8988T (cell line): ENCODE measurements at regions not wholly inside any gene's neighbourhood (a gene's known extent, or its start where the extent isn't known, plus 50 kb on each side); places are given as distances from the start of the nearest gene placed in this dataset.
"Not testable (repeated sequence)": the region's sequence is repeated elsewhere in the genome, so short reads cannot be mapped to it uniquely, and the experiment has no call there.

ENCODE experiments used
- DNase-seq: peaks from one replicate; pipeline ENCODE4 v3.0.0; 2011

GRCh38 chr12:63508543-63508942, 159.8 kb downstream of the DPY19L2 start:
- DNase-seq: no peak

DNA sequence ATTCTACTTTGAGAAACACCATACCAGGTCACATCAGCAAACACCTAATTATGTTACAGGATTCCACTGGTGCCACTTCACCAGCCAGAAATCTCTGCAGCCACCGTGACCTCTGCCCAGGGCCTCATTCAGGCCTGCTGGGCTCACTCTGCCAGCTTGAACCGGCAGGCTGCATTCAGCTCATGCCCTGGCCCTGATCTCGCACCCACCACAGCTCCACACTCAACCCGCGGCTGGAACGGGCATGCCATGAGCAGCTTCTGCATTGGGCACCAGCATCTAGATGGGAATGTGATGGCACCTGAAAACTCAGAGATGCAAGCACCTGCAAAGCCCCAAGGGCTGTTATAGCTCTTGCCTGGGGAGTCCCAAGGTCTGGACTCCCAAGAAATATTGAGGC, 168.7 kb downstream of the DPY19L2 start:
- DNase-seq: no peak

GRCh38 chr12:63498239-63498638, 170.1 kb downstream of the DPY19L2 start:
- no peak for DNase-seq

DNA sequence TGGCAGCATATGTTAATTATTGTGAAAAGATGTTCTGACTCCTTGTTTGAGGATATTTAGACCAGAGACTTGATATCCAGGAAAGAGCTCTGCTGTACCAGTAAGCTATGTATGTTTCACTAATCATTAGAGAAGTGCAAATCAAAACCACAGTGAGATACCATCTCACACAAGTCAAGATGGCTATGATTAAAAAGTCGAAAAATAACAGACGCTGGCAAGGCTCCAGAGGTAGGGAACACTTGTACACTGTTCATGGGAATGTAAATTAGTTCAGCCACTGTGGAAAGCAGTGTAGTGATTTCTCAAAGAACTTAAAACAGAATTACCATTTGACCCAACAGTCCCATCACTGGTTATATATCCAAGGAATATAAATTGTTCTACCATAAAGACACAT, 171.6 kb downstream of the DPY19L2 start:
- no peak for DNase-seq

DNA sequence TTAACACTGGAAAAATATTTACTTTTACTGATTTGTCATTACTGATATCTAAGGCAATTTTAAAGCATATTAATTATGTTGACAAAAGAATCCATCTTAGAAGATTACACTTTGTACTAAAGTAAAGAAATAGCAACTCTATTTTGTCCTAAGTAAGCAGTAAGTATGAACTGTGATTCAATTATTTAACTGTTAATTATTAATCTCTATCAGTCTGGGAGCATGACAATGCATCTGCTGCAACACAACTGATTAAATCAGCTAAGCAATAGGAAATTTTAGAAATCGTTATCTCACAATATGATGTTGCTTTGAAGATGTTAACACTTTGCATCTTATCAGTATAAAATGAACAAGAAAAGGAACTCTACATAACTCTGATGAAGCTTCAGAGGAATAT, 172.3 kb downstream of the DPY19L2 start:
- DNase-seq: no peak

DNA sequence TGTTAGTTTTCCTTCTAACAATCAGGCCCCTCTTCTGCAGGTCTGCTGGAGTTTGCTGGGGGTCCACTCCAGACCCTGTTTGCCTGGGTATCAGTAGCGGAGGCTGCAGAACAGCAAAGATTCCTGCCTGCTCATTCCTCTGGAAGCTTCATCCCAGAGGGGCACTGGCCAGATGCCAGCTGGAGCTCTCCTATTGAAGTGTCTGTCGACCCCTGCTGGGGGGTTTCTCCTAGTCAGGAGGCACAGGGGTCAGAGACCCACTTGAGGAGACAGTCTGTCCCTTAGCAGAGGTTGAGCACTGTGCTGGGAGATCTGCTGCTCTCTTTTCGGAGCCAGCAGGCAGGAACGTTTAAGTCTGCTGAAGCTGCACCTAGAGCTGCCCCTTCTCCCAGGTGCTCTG, 174.9 kb downstream of the DPY19L2 start:
- DNase-seq: not testable (repeated sequence)

DNA sequence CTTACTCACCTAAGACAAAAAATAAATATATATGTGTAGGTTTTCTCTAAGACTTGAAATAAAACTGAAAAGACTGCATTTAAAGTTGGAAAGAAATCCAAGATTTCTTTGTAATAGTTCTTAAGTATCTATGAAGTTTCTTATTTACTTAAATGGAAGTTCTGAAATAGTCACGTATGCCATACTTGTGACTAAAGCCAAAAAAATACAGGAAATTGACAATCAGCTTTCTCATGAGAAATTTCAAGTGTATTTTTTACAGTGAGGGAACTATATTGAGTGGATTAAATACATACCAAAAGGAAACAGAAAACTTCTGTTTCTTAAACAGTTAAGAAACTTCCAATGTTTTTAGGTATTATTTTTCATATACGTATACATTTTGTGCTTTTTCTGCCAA, 188.1 kb downstream of the DPY19L2 start:
- no peak for DNase-seq

- DNase-seq: no peak
Observed at GRCh38 chr12:63470161-63470560, 198.1 kb downstream of the DPY19L2 start.

- DNase-seq: no peak
Observed at GRCh38 chr12:63467951-63468350, 200.3 kb downstream of the DPY19L2 start.

DNA sequence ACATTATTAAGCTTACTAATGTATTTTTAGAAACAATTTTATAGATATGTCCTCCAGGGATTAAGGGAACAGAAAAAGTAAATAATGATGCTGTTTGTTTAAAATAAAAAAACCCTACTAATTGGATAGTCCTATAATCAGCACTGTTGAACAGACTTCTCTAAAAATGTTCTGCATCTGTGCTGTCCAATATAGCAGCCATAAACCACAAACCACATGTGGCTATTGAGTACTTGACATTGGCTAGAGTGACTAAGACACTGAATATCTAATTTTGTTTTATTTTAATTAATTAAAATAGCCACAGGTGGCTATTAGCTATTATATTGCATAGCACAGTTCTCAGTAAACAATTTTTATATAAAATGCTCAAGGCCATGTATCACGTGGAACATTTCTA, 210.4 kb downstream of the DPY19L2 start:
- no peak for DNase-seq

DNA sequence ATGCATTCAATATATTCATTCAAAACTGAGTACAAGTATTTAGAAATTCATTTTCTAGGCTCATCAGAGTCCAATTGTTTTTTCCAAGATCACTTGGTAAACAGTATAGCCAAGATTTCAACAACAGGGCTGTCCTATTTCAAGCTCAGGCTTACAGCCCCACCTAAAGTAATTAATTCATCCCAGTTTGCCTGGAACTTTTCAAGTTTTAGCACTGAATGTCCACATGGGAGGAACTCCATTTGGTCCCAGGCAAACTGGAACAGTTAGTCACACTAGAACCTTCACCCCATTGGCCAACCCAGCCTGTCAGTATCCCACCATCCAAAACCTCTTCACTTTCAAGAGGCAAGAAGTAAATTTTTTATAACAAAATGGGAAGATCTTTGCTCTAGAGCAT, 210.9 kb downstream of the DPY19L2 start:
- DNase-seq: no peak

- no peak for DNase-seq
Observed at GRCh38 chr12:63450816-63451215, 217.5 kb downstream of the DPY19L2 start.

DNA sequence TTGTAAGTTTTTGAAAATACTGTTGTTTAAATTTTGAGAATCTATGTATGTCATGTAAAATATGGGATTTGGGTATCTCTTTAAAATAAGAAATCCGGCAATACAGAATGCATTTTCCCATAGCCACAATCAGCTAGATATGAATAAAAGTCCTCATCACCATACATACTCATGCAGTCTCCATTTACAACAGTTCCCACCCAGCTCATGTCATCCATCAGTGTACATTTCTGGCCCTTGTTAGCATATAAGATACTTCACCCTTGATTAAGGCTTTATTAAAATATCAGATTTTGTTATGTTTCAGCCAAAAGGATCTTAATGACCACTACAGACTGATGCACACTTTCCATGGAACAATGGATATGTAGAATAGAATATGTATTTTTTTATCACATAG, 218.0 kb downstream of the DPY19L2 start:
- DNase-seq: no peak

DNA sequence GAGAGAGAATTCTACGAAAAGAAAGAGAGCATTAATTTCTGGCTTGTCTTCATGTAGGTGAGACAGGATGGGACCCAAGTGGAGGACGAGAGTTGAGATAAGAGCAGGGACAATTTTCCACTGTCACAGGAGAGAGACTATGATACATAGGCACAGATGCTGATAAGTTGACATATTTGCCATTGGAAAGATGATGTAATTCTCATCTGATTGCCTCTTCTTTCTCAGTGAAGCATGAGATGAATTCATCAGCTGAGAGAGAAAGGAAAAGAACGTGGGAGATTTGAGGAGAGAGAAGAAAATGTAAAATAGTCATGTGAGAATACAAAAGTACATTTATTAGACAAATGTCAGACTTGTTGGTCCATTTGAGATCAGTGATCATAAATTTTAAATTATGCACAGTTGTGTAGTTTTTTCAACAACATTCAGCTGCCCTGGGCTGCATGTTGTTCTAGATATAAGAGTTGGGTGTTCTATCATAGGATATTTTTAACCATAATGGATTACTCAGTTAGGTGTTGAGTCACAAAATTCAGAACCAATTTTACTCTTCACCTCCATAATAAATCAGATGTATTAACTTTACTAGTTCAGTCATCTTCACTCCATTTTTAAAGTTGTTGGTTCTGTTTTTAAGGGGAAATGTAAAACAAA, 222.9 kb downstream of the DPY19L2 start:
- no peak for DNase-seq

- no peak for DNase-seq
Observed at GRCh38 chr12:63440048-63440447, 228.2 kb downstream of the DPY19L2 start.

GRCh38 chr12:63434384-63434783, 233.9 kb downstream of the DPY19L2 start:
- DNase-seq: not testable (repeated sequence)

DNA sequence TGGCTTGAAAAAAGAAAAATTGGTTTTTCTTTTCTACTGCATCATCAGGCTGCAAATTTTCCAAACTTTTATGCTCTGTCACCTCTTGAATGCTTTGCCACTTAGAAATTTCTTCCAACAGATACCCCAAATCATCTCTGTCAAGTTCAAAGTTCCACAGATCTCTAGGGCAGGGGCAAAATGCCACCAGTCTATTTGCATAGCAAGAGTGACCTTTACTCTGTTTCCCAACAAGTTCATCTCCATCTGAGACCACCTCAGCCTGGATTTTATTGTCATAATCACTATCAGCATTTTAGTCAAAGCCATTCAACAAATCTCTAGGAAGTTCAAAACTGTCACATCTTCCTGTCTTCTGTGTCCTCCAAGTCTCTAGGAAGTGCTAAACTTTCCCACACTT, 240.3 kb downstream of the DPY19L2 start:
- DNase-seq: not testable (repeated sequence)

- not testable (repeated sequence) for DNase-seq
Observed at GRCh38 chr12:63427029-63427428, 241.3 kb downstream of the DPY19L2 start.

DNA sequence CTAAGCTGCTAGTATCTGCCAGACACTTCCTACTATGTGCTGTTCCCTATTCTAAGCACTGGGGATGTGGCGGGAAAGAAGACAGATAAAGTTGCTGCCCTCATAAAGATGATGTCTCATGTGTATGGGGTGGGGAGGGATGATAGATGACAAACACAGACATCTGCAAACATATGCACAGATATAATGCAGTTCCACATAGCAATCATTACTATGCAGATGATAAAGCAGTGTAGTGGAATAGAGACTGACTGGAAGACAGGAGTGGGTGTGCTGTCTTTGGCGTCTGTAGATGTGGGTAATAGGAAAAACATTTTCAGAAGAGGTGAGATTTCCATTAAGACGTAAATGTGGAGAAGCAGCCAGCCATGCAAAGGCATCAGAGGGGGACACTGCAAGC, 243.6 kb downstream of the DPY19L2 start:
- no peak for DNase-seq

DNA sequence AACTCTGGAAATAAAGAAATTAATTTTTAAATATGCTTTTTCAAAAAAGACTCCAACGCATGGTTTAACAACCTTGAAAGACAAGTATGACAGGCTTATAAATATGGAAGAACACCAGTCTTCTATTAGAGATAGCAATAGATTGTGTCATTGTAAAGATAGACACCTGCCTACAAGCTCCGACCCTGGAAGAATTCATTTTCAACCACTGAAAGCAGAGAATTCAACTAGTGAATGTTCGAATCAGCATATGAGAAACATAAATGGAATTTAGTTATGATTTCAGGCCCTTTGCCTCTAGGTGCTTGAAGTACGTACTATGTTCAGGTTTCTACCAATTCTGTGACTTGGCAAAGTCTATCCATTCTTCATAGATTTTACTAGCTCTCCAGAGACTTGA, 244.5 kb downstream of the DPY19L2 start:
- DNase-seq: no peak

GRCh38 chr12:63420206-63420644, 248.1 kb downstream of the DPY19L2 start:
- peak; percentile 14 for DNase-seq

DNA sequence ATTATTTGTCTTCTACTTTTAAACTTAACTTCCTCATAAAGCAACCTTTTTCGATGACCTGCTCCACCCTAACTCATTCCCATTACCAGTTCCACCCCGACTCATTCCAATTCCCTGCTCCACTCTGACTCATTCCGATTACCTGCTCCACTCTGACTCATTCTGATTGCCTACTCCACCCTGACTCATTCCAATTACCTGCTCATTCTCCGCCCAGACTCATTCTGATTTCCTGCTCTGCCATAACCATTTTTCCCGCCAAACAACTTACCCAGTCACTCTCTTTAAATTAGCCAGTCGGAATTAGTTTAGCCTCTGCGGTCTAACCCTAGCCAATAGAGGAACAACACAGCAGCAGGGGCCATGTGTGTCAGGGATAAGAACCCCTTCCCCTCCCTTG, 249.1 kb downstream of the DPY19L2 start:
- no peak for DNase-seq

GRCh38 chr12:63416788-63417187, 251.5 kb downstream of the DPY19L2 start:
- DNase-seq: no peak

DNA sequence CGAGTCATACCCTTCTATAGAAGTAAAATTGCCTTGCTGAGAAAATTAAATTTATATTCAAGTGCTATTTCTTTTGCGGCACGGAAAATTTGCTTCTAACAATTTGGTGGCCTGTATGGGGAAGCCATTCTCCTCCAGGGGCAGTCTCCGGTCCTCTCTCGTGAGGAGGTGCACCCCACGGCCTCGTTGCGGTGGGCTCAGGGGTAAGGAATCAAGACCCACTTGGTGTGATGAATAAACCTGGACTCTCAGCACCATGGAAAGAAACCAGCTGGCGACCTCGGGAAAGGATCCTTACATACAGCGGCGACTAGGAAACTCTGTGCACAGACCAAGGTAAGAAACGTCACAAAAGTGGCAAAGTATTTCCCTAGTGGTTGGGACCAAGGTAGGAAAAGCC, 252.9 kb downstream of the DPY19L2 start:
- no peak for DNase-seq

DNA sequence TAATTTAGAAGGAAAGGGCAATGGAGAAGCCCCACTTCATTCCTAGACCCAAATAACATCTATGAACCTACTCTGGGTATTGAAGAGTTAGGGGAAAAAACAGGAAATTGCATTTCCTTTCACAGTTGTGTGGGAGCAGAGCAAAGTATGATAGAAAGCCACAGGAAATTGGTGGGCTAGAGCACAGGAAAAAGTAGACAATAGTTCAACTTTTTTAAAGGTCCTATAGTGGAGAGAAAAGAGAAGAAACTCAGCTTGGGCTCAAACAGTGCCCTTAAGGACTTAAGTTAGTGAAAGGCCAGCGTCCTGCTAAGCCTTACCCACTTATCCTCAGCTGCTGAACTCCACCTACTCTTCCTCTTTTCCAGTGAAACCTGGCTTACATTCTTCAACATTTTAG, 258.1 kb downstream of the DPY19L2 start:
- no peak for DNase-seq

DNA sequence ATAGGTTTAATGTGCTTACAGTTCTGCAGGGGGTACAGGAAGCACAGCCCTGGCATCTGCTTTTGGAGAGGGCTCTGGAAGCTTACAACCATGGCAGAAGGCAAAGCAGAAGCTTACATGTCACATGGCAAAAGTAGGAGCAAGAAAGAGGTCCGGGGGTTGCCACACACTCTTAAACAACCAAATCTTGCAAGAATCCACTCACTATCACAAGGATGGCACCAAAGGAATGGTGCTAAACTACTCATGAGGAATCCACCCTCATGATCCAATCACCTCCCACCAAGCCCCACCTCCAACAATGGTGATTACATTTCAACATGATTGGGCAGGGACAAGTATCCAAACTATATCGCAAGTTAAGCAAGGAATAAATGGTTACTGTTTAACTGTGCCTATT, 255.8 kb upstream of the AVPR1A start:
- DNase-seq: no peak
